ENCODE measurements at regions not wholly inside any gene's neighbourhood (a gene's known extent, or its start where the extent isn't known, plus 50 kb on each side); places are given as distances from the start of the nearest gene placed in this dataset.
"Not testable (repeated sequence)": the region's sequence is repeated elsewhere in the genome, so short reads cannot be mapped to it uniquely, and the experiment has no call there.

DNA sequence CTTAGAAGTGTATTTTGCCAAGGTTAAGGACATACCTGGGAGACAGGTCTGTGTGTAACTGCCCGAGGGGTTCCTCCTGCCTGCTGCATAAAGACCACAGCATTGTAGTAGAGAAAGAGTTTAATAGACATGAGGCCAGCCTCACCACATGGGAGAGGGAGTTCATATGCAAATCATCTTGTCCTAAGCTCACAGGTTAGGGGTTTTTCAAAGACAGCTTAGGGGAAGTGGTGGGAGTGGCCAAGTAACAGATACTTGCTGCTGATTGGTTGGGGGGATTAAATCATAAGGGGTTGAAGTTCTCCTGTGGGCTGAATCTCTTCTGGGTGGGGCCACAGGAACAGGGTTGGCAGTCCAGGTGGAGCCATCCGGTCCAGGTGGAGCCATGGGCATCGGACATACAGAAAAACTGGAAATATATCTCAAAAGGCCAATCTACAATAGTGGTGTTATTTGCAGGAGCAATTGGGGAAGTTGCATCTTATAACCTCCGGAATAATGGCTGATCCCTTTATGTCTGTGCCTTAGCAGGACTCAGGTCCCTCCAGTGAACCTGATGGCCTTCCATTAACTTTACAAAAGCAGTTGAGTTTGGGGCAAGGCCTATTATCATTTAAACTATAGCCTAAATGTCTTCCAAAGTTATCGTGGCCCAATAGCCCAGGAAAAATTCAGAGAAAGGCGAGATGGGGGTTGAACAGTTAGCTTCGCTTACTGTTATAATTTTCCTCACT, 86.0 kb upstream of the MFGE8 start:
- Histone ChIP-seq H3K27ac (no peak overlapping the region), H3K36me3 (no peaks in the 10 kb centered on the region), H3K4me1 (peaks cover 0 to 5% (median 0%) of the 10 kb centered on the region in 4 donors), H3K9me3 (no peaks in the 10 kb centered on the region), H3K4me3 (no peak overlapping the region), H3K27me3 (no peaks in the 10 kb centered on the region)
- no peak for TF ChIP-seq POLR2A (IDR thresholded peaks at IDR 0.05)
- TF ChIP-seq, protein P1, sequence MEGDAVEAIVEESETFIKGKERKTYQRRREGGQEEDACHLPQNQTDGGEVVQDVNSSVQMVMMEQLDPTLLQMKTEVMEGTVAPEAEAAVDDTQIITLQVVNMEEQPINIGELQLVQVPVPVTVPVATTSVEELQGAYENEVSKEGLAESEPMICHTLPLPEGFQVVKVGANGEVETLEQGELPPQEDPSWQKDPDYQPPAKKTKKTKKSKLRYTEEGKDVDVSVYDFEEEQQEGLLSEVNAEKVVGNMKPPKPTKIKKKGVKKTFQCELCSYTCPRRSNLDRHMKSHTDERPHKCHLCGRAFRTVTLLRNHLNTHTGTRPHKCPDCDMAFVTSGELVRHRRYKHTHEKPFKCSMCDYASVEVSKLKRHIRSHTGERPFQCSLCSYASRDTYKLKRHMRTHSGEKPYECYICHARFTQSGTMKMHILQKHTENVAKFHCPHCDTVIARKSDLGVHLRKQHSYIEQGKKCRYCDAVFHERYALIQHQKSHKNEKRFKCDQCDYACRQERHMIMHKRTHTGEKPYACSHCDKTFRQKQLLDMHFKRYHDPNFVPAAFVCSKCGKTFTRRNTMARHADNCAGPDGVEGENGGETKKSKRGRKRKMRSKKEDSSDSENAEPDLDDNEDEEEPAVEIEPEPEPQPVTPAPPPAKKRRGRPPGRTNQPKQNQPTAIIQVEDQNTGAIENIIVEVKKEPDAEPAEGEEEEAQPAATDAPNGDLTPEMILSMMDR (IDR thresholded peaks at IDR 0.05) = no peak
- DNase-seq = no peak

DNA sequence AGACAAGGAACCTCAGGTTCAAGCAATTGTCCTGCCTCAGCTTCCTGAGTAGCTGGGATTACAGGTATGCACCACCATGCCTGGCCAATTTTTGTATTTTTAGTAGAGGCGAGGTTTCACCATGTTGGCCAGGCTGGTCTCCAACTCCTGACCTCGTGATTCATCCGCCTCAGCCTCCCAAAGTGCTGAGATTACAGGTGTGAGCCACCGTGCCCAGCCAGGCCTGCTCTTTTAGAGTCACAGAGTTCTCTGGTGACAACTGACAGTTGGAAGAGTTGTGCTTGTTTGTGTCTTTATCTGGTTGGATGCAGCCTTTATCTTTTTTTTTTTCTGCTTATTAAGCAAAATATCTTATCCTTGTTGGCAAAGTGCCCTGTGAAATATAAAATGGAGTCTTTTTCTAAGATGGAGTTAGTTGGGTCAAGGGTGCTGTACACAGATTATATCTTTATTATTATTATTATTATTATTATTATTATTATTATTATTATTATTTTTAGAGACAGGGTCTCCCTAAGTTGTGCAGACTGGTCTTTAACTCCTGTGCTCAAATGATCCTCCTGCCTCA, 86.5 kb upstream of the ABHD2 start:
- not testable (repeated sequence) for DNase-seq, H3K4me1 ChIP-seq, H3K9me3 ChIP-seq, H3K4me3 ChIP-seq, H3K36me3 ChIP-seq, H3K27me3 ChIP-seq, H3K27ac ChIP-seq

DNA sequence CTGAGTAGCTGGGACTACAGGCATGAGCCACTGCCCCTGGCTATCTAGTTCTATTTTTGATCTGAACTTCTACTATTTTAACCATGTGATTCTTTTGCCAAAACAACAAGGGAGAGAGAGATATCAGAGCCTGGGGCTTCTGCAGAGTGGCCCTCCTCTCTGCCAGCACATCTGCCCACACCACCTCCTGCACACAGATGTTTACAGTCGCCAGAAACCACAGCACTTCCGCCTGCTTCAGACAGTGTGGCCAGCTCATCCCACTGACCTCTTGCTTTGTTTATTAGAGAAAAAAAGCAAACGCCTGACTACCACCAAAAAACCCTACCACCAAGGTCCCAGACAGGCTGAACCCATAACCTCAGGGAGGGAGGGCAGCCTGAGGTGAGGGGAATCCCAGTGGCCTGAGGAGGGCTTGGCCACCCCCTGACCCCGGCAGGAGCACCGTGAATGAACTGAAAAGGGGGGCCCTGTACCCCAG, 85.9 kb upstream of the ABHD2 start:
- Histone ChIP-seq H3K9me3 (no peaks in the 10 kb centered on the region), H3K27me3 (no peaks in the 10 kb centered on the region), H3K4me1 (peaks cover 0 to 5% (median 0%) of the 10 kb centered on the region in 4 donors), H3K36me3 (no peaks in the 10 kb centered on the region), H3K27ac (no peak overlapping the region), H3K4me3 (no peak overlapping the region)
- peak in 1 of 3 donors; percentile 56 for DNase-seq
- no peak for TF ChIP-seq POLR2A (IDR thresholded peaks at IDR 0.05)
- TF ChIP-seq, protein P1 (IDR thresholded peaks at IDR 0.05) = no peak

DNA sequence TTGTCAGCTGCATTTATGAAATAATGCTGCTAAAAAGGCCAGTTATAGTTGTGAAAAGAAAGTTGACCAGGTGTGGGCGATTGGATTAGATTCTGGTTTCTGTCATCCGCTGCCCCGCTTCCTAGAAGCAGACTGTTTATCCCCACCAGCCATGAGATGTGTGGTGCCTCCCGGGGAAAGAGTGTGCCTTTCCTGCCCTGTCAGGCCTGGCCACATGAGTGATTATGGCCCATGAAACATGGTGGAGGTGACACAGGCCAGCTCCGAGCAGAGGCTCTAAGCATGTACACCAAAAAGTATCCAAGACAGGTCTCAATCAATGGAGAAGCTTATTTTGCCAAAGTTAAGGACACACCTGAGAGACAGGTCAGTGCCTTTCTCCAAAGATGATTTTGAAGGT, 85.4 kb upstream of the ABHD2 start:
- H3K27me3 ChIP-seq = no peaks in the 10 kb centered on the region
- no peaks in the 10 kb centered on the region for H3K9me3 ChIP-seq
- H3K36me3 ChIP-seq = no peaks in the 10 kb centered on the region
- H3K4me1 ChIP-seq = peaks cover 0 to 5% (median 0%) of the 10 kb centered on the region in 4 donors
- no peak overlapping the region for H3K4me3 ChIP-seq
- DNase-seq = no peak
- no peak for TF ChIP-seq POLR2A (IDR thresholded peaks at IDR 0.05)
- TF ChIP-seq, protein P1 (IDR thresholded peaks at IDR 0.05) = no peak
- H3K27ac ChIP-seq = no peak overlapping the region

DNA sequence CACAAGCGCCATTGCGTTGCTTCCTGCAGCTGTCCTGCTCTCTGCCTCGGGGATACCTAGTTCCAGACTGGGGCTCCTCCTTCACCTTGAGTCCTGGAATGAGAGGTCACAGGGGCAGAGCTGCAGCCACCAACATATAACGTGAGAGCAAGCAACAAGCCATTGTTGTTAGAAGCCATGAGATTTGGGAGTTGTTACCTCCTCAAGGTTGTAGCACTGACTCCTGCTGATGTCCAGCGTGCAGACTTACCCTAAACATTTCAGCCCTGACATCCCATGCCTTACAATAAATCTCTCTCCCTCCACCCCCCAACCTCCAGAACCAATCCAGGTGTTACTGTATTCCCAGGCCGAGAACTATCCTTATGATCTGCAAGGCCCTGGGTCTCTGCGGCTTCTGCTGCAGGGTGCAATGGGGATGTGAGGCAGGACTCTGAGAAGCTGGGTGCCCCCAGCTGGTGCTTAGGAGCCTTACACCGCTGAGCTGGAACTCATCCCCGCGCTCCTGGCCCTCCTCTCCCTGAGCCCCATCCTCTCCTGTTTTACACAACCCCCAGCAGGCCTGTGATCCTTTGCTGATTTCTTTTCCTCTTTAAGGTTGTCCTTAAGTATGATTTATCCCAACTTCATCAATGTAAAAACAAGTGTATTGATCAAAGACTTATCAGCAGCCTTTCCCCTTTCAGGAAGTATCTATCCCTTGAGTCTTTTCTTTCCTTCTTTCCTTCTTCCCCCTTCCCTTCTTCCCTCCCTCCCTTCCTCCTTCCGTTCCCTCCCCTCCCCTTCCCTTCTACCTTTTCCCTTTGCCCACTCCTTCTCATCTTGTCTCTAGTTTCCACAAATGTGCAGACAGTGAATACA, 84.2 kb upstream of the ABHD2 start:
- Histone ChIP-seq H3K4me3 (no peak overlapping the region), H3K36me3 (no peaks in the 10 kb centered on the region), H3K9me3 (no peaks in the 10 kb centered on the region), H3K4me1 (peaks cover 0 to 5% (median 0%) of the 10 kb centered on the region in 4 donors), H3K27me3 (no peaks in the 10 kb centered on the region), H3K27ac (no peak overlapping the region)
- no peak for DNase-seq
- no peak for TF ChIP-seq POLR2A (IDR thresholded peaks at IDR 0.05)
- TF ChIP-seq, protein P1 (IDR thresholded peaks at IDR 0.05) = no peak

DNA sequence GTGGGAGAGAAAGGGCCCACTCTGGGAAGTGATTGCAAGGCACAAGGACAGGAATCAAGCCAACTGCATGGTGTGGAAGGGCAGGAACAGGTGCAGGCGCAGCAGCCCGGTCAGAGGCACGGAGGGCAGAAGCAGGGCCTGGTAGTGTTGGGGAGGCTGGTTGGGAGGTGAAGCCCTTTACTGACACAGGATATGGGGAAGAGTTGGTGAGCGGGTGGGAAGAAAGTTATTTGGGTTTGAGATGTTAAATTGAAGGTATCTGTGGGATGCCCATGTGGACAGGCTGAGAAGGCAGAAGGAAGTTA, 83.6 kb upstream of the ABHD2 start:
- Histone ChIP-seq H3K36me3 (no peaks in the 10 kb centered on the region), H3K4me3 (no peak overlapping the region), H3K9me3 (no peaks in the 10 kb centered on the region), H3K27ac (no peak overlapping the region), H3K27me3 (no peaks in the 10 kb centered on the region), H3K4me1 (peaks cover 0 to 5% (median 0%) of the 10 kb centered on the region in 4 donors)
- TF ChIP-seq, protein P1 (IDR thresholded peaks at IDR 0.05) = no peak
- TF ChIP-seq POLR2A (IDR thresholded peaks at IDR 0.05) = no peak
- DNase-seq = no peak

DNA sequence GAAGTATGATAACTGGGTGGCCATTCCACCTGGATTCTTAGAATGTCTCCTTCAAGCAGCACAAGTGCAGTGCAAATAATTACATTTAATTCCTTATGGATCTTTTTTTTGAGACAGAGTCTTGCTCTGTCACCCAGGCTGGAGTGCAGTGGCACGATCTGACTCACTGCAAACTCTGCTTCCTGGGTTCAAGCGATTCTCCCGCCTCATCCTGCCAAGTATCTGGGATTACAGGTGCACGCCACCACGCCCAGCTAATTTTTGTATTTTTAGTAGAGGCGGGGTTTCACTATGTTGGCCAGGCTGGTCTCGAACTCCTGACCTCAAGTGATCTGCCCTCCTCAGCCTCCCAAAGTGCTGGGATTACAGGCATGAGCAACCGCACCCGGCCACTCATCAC, 80.7 kb upstream of the ABHD2 start:
- not testable (repeated sequence) for H3K4me1 ChIP-seq, DNase-seq, H3K36me3 ChIP-seq, H3K27ac ChIP-seq, H3K27me3 ChIP-seq, H3K4me3 ChIP-seq, H3K9me3 ChIP-seq

Measured in Peyer's patch (tissue), 4 donors.